ENCODE measurements at regions not wholly inside any gene's neighbourhood (a gene's known extent, or its start where the extent isn't known, plus 50 kb on each side); places are given as distances from the start of the nearest gene placed in this dataset.

- no peaks in the 10 kb centered on the region for H3K27me3 ChIP-seq
- no peak for TF ChIP-seq POLR2A (IDR thresholded peaks at IDR 0.05)
- TF ChIP-seq POLR2AphosphoS5 (IDR thresholded peaks at IDR 0.05): no peak
- TF ChIP-seq CTCF (IDR thresholded peaks at IDR 0.05): no peak
- TF ChIP-seq EP300 (IDR thresholded peaks at IDR 0.05): no peak
- ATAC-seq: no peak
- H3K4me3 ChIP-seq: no peak overlapping the region
- H3K36me3 ChIP-seq: no peaks in the 10 kb centered on the region
- H3K9me3 ChIP-seq: no peaks in the 10 kb centered on the region
- WGBS, 2 donors (ENCODE audit: low coverage in 1 of 2): 75 to 100% methylated on average over 1 to 2 of the region's 2 CpGs
- peaks cover 0 to 7% (median 0%) of the 10 kb centered on the region in 3 donors for H3K4me1 ChIP-seq
- no peak overlapping the region for H3K27ac ChIP-seq
These were observed 86.3 kb upstream of the PIK3CG start for GRCh38 chr7:106778656-106779250.

- Histone ChIP-seq H3K9me3 (no peaks in the 10 kb centered on the region), H3K4me3 (no peak overlapping the region), H3K27ac (no peak overlapping the region), H3K27me3 (no peaks in the 10 kb centered on the region), H3K36me3 (no peaks in the 10 kb centered on the region), H3K4me1 (peaks cover 0 to 7% (median 0%) of the 10 kb centered on the region in 3 donors)
- TF ChIP-seq EP300 (IDR thresholded peaks at IDR 0.05) (no peak), POLR2AphosphoS5 (IDR thresholded peaks at IDR 0.05) (no peak), POLR2A (IDR thresholded peaks at IDR 0.05) (no peak), CTCF (IDR thresholded peaks at IDR 0.05) (no peak)
- WGBS, 2 donors (ENCODE audit: low coverage in 1 of 2): 100% methylated on average over 1 of the region's 4 CpGs
- ATAC-seq: no peak
These were observed 85.2 kb upstream of the PIK3CG start for GRCh38 chr7:106779877-106780276.

DNA sequence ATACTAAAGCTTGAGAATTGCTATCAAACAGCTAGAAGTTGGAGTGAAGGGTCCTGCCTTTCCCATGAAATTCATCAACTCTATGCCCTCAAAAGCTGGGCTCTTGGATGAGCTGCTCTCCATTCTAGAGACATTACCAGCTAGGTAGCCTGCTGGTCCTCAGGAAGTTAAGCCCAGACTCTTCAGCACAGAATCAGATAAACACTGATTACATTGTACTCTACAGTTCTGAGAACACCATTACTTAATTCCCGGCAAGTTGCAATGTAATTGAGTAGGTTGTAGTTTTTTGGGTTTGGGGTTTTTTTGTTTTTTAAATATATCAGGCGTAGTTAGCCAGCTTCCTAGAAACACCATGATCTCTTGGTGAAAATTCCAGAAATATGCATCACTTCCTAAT, 84.1 kb upstream of the PIK3CG start:
- Histone ChIP-seq H3K36me3 (no peaks in the 10 kb centered on the region), H3K27me3 (no peaks in the 10 kb centered on the region), H3K4me3 (no peak overlapping the region), H3K9me3 (no peaks in the 10 kb centered on the region), H3K4me1 (no peaks in the 10 kb centered on the region), H3K27ac (no peak overlapping the region)
- 100% methylated on average over 2 of the region's 2 CpGs for WGBS, 2 donors (ENCODE audit: low coverage in 1 of 2)
- no peak for ATAC-seq
- no peak for TF ChIP-seq CTCF (IDR thresholded peaks at IDR 0.05)
- TF ChIP-seq POLR2A (IDR thresholded peaks at IDR 0.05): no peak
- TF ChIP-seq EP300 (IDR thresholded peaks at IDR 0.05): no peak
- no peak for TF ChIP-seq POLR2AphosphoS5 (IDR thresholded peaks at IDR 0.05)

DNA sequence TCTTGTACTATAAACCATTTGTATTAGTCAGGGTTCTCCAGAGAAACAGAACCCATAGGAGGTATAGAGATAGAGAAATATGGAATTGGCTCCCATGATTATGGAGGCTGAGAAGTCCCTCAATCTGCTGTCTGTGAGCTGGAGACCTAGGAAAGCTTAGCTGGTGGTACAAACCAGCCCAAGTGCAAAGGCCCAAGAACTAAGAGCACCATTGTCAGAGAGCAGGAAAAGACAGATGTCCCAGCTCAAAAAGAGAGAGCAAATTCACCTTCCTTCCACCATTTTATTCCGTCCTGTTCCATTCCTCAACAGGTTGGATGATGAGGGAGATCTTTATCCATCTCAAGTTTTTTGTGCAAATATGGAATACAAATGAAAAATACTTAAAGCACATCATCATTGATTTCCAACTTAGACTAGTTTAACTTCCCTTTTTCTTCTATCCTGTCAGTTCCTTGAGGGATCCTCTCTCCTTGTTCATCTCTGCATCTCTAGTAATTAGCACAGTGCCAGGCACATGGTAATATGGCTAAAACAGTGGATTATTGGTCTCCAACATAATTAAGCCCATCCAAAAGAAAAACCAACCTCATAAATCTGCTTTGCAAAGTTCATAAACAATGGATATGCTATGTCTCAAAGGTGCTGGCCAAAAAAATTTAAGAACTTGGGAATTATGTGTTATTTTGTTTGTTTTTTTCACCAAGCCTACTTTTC, 83.1 kb upstream of the PIK3CG start:
- 0 to 6% methylated on average over 1 of the region's 1 CpG for WGBS, 2 donors (ENCODE audit: low coverage in 1 of 2)
- H3K27me3 ChIP-seq: no peaks in the 10 kb centered on the region
- TF ChIP-seq EP300 (IDR thresholded peaks at IDR 0.05) (no peak), CTCF (IDR thresholded peaks at IDR 0.05) (no peak), POLR2A (IDR thresholded peaks at IDR 0.05) (no peak), POLR2AphosphoS5 (IDR thresholded peaks at IDR 0.05) (no peak)
- no peak overlapping the region for H3K27ac ChIP-seq
- H3K4me1 ChIP-seq: no peaks in the 10 kb centered on the region
- H3K36me3 ChIP-seq: no peaks in the 10 kb centered on the region
- no peak for ATAC-seq
- no peaks in the 10 kb centered on the region for H3K9me3 ChIP-seq
- no peak overlapping the region for H3K4me3 ChIP-seq

GRCh38 chr7:106783286-106783685, 81.8 kb upstream of the PIK3CG start:
- no peak for ATAC-seq
- H3K4me3 ChIP-seq: no peak overlapping the region
- H3K27ac ChIP-seq: no peak overlapping the region
- no peak for TF ChIP-seq POLR2AphosphoS5 (IDR thresholded peaks at IDR 0.05)
- TF ChIP-seq POLR2A (IDR thresholded peaks at IDR 0.05): no peak
- TF ChIP-seq EP300 (IDR thresholded peaks at IDR 0.05): no peak
- TF ChIP-seq CTCF (IDR thresholded peaks at IDR 0.05): no peak
- 69 to 100% methylated on average over 1 of the region's 1 CpG for WGBS, 2 donors (ENCODE audit: low coverage in 1 of 2)
- no peaks in the 10 kb centered on the region for H3K4me1 ChIP-seq
- no peaks in the 10 kb centered on the region for H3K36me3 ChIP-seq
- H3K9me3 ChIP-seq: no peaks in the 10 kb centered on the region
- H3K27me3 ChIP-seq: no peaks in the 10 kb centered on the region

Data from gastroesophageal sphincter (tissue), 4 donors.